ENCODE measurements at regions not wholly inside any gene's neighbourhood (a gene's known extent, or its start where the extent isn't known, plus 50 kb on each side); places are given as distances from the start of the nearest gene placed in this dataset.
"Not testable (repeated sequence)": the region's sequence is repeated elsewhere in the genome, so short reads cannot be mapped to it uniquely, and the experiment has no call there.

GRCh38 chr1:146510248-146510983 lies 281.6 kb upstream of the NOTCH2NLA start:
- not testable (repeated sequence) for DNase-seq (ENCODE audit: low read depth in 2 of 2)

GRCh38 chr1:146504121-146504520 lies 275.3 kb upstream of the NOTCH2NLA start:
- not testable (repeated sequence) for DNase-seq (ENCODE audit: low read depth in 2 of 2)

- DNase-seq (ENCODE audit: low read depth in 2 of 2): not testable (repeated sequence)
These were observed 258.7 kb upstream of the NOTCH2NLA start for GRCh38 chr1:146487555-146487954.

GRCh38 chr1:146487155-146487554 lies 258.3 kb upstream of the NOTCH2NLA start:
- DNase-seq (ENCODE audit: low read depth in 2 of 2): not testable (repeated sequence)

GRCh38 chr1:146486300-146487014 lies 257.6 kb upstream of the NOTCH2NLA start:
- DNase-seq (ENCODE audit: low read depth in 2 of 2): not testable (repeated sequence)

- DNase-seq (ENCODE audit: low read depth in 2 of 2): not testable (repeated sequence)
These were observed 255.4 kb upstream of the NOTCH2NLA start for GRCh38 chr1:146484195-146484594.

GRCh38 chr1:146479188-146479587 lies 250.4 kb upstream of the NOTCH2NLA start:
- DNase-seq (ENCODE audit: low read depth in 2 of 2): not testable (repeated sequence)

GRCh38 chr1:146478125-146478720 lies 249.4 kb upstream of the NOTCH2NLA start:
- DNase-seq (ENCODE audit: low read depth in 2 of 2): peak in 1 of 2 donors; percentile 6

- not testable (repeated sequence) for DNase-seq (ENCODE audit: low read depth in 2 of 2)
These were observed 246.3 kb upstream of the NOTCH2NLA start for GRCh38 chr1:146475086-146475485.

GRCh38 chr1:146474216-146474615 lies 245.4 kb upstream of the NOTCH2NLA start:
- DNase-seq (ENCODE audit: low read depth in 2 of 2): not testable (repeated sequence)

GRCh38 chr1:146472192-146472861 lies 243.5 kb upstream of the NOTCH2NLA start:
- peak; percentile 67 to 72 for DNase-seq (ENCODE audit: low read depth in 2 of 2)

- not testable (repeated sequence) for DNase-seq (ENCODE audit: low read depth in 2 of 2)
These were observed 231.1 kb upstream of the NOTCH2NLA start for GRCh38 chr1:146459939-146460338.

- not testable (repeated sequence) for DNase-seq (ENCODE audit: low read depth in 2 of 2)
These were observed 230.5 kb upstream of the NOTCH2NLA start for GRCh38 chr1:146459308-146459707.

GRCh38 chr1:146448877-146449246 lies 220.0 kb upstream of the NOTCH2NLA start:
- not testable (repeated sequence) for DNase-seq (ENCODE audit: low read depth in 2 of 2)

GRCh38 chr1:146448212-146448876 lies 219.5 kb upstream of the NOTCH2NLA start:
- DNase-seq (ENCODE audit: low read depth in 2 of 2): not testable (repeated sequence)

GRCh38 chr1:146443871-146444222 lies 215.0 kb upstream of the NOTCH2NLA start:
- DNase-seq (ENCODE audit: low read depth in 2 of 2): not testable (repeated sequence)

- not testable (repeated sequence) for DNase-seq (ENCODE audit: low read depth in 2 of 2)
These were observed 214.5 kb upstream of the NOTCH2NLA start for GRCh38 chr1:146443088-146443870.

- DNase-seq (ENCODE audit: low read depth in 2 of 2): not testable (repeated sequence)
These were observed 209.7 kb upstream of the NOTCH2NLA start for GRCh38 chr1:146438543-146438942.

- DNase-seq (ENCODE audit: low read depth in 2 of 2): not testable (repeated sequence)
These were observed 187.8 kb upstream of the NOTCH2NLA start for GRCh38 chr1:146416642-146417041.

GRCh38 chr1:146415017-146415416 lies 186.2 kb upstream of the NOTCH2NLA start:
- not testable (repeated sequence) for DNase-seq (ENCODE audit: low read depth in 2 of 2)

- DNase-seq (ENCODE audit: low read depth in 2 of 2): not testable (repeated sequence)
These were observed 185.1 kb upstream of the NOTCH2NLA start for GRCh38 chr1:146413911-146414310.

All from stimulated activated CD8-positive, alpha-beta memory T cell treated with anti-CD3 and anti-CD28 coated beads, Interleukin-15, amount 100 ng/mL, for 48 hours (primary cell).